GM21423 (cell line): ENCODE measurements at regions not wholly inside any gene's neighbourhood (a gene's known extent, or its start where the extent isn't known, plus 50 kb on each side); places are given as distances from the start of the nearest gene placed in this dataset.

Source experiments
- ATAC-seq: cut with Tn5 transposase; IDR thresholded peaks from one replicate; pipeline ENCODE4 v1.9.1; 2021; ENCODE audit warnings: mild to moderate bottlenecking, moderate library complexity; ENCODE audit not compliant: unreplicated experiment

DNA sequence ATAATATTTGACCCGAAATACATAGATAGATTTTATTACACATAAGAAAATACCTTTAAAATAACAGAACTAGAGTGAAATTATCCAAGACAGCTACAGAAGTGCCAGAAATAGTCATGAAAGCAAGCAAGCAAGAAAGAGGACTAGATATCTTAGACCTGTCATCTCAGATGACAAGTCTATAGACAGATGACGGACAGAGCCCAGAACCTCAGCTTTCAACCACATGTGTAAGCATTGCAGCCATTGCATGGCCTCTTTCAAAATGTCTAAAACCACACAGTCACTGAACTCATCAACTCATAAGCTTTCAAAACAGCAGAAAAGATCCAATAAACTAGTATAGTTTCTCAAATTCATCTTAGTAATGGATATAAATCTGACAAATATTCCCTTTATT, 59.8 kb upstream of the FHIT start:
- ATAC-seq = no peak

DNA sequence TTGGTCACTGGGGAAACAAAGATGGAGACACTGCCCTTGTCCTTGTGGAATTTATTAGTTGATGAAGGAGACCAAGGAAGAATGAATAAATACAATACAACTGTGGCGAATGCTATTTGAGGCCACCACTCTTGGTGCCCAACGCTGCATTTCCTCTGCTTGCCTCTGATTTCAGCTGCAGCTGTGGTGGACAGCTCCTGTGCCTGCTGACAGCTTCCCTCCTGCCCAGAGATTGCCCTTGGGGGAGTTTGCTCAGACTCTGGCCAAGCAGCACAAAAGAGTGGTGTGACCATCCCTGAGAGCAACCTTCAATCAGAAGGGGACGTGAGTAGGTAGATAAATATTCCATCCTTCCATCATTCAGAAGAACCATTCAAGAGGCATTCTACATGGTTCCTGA, 64.6 kb upstream of the FHIT start:
- ATAC-seq = no peak

DNA sequence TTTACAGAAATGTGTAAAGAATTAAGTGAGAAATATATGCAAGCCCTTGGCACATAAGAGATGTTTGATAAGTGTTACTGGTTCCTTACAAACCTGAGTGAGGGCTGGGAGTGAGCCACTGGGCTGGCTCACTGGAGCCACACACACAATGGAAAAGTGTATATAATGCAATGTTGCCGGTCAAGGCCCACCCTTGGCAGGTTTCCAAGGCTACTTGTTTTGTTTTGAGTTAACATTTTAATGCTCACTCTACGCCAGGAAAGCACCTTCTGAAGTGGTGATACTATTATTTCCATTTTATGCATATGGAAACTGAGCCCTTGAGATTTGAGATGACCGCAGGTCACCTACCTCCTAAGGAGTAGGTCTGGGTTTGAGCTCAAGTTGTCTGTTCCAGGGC, 71.8 kb upstream of the FHIT start:
- no peak for ATAC-seq

DNA sequence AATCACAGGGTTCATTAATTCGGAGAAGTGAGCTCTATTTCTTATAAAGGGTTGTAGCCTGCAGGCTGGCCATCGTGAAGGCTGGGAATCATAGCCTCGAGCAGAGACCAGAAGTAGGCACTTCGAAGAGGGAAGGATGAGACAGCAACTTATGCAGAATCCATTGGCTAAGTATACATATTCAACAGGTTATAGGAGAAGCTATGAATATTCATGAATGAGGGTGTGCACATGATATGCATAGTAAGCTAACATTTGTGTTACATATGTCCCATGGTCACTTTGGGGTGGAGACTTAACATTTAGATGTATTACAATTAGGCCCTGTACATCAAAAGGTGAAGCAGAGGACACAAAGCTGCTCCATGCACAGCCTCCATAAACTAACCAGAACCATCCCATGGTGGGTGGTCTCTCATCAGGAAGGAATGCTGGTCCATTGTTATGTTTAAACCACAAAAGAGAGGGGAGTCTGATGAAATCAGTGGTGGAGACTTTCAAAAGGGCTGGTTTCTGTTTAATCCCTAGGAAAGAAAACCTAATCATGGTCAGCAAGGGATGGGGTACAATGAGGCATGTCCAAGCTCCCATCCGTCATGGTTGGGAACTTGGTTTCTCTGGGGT, 80.8 kb upstream of the FHIT start:
- ATAC-seq = no peak

DNA sequence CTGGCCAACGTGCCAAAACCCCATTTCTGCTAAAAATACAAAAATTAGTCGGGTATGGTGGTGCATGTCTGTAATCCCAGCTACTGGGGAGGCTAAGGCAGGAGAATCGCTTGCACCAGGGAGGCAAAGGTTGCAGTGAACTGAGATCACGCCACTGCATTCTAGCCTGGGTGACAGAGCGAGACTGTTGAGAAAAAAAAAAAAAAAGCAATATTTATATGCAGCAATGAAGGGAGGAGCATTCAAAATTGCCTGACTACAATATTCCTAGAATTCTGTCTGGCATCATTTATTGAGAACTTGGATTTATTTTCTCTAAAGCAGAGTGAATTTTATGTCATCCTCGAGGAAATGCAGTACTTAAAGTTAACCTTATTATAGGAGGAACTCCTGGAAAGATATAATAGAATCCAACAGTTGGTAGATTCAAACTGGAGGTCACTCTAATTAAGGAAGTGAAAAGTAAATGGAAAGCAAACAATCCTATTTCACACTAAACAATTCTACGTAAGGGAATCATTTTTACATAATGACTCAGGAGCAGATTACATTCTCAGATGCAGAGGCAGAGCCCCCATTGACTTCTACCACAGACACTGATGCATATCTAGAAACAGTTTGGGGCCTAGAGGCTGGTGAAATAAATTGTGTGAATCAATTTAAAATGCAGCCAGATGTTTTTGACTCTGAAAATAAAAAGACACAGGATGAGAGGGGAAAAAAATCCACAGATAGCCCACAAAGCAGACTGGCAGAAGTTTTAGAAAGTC, 82.1 kb upstream of the FHIT start:
- ATAC-seq = no peak

DNA sequence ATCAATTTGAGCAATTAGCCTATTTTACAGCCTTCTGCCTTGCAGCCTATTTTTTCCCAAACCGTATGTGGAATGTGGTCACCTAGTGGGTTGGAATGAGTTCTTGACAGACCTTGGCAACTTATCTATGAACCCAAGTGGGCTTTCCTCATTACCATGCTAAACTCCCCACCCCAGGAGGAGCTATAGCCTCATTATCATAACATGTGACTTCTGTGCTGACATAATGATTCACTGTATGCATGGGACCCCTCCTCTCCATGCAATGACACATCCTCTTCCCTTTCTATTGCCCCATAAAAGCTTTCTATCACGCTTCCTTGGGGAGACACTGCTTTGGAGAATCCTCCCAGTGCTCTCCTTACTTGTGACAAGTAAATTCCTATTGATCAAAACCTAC, 83.5 kb upstream of the FHIT start:
- ATAC-seq = no peak

DNA sequence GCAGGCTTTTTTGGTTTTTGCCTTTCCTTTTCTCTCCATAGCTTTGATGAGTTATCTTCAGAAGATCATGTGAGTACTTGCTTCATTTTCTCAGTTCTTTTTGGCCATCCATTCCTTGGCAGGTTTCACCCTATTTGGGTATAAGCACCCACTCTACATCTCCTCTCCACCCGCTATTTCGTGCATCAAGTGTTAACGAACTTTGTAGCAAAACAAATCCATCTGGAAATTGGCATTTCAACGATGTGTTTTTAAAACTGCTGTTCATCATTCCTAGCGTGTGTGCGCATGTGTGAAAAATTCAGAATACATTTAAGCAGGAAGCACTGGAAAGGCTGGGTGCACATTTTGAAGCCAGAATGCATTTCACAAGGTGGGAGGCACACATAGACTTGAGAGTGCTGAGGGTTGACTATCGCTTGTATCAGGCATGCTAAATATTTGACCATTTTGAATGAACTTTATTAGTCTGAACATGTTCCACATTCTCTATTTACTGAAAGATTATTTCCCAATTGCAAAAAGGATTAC, 89.7 kb upstream of the FHIT start:
- ATAC-seq = no peak

DNA sequence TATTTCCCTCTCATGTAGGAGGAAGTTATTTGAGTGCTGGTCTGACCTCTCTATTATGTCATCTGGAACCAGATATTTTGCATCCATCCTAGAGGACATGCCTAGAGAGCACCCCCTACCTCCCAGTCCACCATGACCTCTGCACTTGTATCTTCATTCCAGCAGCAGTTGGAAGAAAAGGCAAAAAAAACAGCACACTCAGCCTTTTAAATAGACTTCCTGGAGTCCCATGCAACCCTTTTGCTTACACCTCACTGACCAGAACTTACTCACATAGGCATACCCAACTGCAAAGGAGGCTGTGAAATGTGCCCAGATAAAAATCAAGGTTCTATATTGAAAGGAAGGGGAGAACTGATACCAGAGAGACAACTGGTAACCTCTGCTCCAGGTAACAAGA, 92.3 kb upstream of the FHIT start:
- ATAC-seq = no peak

DNA sequence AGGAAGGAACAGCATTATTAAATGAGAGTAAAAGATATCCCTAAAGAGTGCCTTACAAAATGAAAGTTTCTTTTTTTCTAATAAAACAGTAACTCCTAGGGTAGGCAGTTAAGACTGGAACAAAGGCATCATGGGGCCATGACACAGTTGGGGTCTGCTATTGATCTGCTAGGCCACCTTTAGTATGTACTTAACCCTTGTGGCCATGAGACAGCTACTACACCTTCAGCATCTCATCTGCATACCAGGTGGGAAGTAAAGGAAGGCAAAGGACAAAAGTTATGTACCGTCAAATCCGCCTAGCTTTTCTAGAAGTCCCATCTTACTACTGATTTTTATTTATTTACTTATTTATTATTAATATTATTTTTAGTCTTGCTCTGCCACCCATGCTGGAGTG, 93.8 kb upstream of the FHIT start:
- ATAC-seq = no peak

DNA sequence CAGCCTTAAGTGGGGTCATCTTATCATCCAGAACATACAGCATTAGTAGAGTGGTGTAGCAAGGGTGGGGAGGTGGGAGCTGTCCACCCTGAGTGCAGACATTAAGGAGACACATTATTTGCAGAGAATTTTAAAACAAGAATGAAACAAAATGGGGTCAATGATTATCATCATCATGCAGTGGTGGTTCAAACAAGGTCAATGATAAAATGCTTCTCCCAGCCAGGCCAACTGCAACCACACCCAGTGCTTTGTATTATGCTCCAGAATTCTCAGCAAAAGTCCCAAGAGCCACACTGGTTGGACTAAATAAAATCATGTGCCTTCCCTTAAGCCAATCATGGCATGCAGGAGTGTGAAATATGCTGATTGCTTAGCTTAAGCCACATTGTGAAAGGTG, 96.7 kb upstream of the FHIT start:
- ATAC-seq = no peak

DNA sequence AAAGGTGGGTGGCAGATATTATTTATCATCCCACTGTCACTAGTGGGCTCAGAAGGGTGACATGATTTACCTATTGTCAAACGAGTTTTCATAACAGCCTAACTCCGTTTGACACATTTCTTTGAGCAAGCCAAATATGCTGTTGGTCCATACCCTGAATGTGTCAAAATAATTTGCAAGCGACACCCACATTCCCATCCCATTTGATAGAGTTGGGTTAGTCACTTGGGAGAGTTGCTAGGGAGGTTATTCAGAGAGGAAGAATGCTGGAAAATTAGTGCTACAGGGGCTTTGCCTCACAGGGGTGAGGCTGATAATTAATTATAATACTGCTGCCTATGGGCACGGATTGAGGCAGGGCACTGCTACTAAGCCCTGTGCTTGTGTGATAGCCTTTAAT, 98.5 kb upstream of the FHIT start:
- ATAC-seq = no peak

DNA sequence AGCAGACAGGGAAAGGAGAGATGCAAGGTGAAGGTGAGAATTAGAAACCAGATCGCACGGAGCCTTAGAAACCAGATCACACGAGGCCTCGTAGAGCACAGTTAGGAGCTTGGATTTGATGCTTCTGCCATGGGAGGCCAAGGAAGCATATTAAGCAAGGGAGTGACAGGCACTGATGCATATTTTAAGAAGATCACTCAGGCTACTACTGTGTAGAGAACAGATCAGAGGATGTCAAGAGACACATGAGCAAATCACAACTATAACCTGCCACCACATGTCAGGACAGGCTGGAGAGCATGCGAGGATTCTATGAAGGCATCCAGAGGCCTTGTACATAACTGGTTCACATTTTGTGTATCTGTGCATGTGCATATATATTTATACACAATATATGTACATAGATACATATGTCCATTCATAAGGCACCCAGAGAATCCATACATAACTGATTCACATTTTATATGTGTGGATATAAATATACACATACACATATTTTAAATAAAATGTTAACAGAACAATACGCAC, 99.6 kb upstream of the FHIT start:
- no peak for ATAC-seq

DNA sequence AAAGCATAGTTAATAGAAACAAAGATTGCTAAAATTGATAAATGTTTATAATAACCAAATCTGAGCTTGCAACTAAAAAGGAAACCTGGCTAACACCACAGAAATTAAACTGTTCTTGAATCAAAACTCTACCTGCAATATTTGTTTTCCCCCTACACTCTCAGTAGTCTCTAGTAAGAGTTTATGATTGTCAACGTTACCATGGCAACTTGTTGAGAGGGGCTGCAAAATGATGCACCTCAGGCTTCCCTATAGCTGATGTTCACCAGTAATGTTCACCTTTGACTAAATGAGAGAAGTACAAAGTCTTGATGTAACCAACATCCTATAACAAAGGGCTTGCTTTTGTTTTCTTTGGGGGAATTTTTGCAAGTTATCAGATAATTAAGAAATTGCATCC, 101.1 kb upstream of the FHIT start:
- ATAC-seq = no peak

DNA sequence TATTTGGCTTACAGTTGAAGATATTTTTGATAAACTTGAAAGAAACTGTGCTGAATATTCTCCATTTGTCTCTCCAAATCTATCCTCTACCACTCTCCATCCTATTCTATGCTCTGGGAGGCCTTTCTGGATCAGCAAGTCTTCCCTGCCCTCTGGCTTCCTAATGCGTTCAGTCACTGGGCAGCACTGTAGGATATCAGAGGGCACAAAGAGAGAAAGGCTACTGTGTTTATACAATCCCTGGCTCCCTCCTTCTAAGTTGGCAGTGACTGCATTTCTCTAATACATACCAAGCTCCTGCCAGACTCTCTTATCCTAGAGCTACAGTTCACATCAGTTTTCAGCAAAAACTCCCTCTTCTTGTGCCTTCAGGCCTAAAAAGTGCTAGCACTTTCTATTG, 102.1 kb upstream of the FHIT start:
- no peak for ATAC-seq

DNA sequence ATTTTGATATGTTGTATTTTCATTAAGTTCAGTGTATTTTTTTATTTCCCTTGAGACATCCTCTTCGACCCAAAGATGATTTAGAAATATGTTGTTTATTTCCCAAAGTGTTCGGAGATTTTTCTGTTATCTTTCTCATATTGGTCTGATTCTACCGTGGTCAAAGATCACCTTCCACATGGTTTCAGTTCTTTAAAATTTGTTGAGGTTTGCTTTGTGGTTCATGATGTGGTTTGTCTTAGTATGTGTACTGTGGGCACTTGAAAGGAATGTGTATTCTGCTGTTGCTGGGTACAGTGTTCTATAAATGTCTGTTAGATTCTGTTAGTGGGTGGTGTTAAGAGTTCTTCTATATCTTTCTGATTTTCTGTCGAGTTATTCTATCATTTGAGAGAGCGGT, 103.4 kb upstream of the FHIT start:
- no peak for ATAC-seq

DNA sequence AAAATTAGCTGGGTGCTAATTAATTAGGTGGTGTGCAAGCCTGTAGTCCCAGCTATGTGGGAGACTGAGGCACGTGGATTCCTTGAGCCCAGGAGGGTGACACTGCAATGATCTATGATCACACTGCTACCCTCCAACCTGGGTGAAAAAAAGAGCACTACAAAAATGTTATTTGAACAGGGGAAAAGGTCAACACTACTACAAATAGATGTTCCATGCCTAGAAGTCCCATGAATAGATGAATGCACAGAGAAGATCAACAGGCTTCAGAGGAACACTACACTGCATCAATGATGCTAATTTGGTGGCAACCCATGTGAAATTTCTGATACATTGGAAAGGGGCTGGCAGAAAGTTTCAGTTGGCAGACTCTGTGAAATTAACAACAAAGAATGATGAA, 105.4 kb upstream of the FHIT start:
- no peak for ATAC-seq

DNA sequence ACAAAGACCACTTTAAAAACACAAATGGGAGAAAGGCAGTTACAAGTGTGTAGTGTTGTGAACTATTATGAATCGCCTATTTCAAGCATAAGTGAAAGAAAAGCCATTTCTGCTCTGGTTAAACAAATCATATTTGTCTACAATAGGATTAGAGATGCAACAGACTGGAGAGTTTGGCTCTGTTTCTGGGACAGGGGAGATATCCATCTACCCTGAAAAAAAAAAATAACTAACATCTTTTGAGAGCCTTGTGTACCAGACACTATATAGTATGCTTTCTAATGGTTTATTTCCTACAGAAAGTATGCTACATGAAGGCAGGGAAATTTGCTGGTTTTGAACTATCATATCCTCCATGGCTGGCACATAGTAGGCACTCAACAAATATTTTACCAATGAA, 106.7 kb upstream of the FHIT start:
- peak; percentile 3 for ATAC-seq

DNA sequence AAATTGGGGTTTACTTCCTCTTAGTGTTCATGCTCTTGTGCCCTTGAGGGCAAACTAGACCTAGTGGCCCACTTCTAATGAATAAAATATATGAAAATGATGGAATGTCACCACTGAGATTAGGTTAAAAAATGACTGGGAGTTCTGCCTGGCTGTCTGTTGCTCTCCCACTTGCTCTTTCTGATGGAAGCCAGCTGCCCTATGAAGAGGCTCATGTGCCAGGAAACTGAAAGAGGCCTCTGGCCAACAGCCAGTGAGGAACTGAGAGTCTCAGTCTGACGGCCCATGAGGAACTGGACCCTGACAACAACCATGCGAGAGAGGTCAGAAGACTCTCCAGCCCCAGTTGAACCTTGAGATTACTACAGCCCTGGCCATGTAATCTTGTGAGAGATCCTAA, 107.1 kb upstream of the FHIT start:
- peak; percentile 100 for ATAC-seq

DNA sequence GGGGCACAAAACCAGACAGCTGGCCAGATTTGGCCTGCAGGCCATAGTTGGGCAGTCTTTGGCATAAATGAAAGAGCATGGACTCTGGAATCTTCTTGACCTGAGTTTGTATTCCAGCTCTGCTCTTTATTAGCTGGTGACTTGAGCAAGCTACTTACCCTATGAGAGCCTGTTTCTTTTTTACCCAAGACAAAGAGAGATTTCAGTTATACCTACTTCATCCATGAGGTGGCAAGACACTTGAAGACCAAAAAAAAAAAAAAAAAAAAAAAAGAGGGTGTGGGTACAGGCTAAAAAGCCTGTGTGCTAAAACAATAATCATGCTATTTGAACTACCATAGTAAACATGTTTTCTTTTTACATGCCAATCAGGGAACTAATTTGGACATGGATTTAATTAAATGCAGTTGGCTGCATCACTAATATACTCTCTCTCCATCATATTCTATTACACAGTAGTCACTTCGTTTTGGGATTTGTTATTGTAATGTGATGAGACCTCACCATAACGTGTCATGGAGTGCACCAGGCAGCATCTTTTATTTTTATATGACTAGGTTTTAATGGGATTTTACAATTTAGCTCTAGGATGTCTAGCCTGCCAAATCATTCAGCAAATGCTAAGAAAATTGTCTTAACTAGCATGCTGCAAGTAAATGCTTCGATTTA, 109.2 kb upstream of the FHIT start:
- ATAC-seq = no peak

DNA sequence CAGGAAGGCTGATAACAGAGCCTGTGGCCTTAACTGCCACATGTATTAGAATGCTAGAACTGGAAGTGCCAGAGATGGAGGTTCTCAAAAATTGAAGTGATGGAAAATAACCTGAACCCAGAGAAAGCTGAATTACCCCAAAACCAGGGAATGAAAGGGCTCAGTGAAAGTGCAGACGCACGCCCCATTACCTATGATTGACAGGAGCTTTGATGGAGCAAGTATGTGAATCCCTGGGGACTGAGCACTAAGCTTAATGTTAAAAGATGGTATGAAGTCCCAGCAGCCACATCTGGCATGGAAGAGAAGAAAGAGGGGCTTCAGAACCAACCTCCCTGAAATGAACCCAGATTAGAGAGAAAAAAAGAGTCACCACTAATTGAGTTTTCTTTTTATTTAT, 118.4 kb upstream of the FHIT start:
- ATAC-seq = no peak

DNA sequence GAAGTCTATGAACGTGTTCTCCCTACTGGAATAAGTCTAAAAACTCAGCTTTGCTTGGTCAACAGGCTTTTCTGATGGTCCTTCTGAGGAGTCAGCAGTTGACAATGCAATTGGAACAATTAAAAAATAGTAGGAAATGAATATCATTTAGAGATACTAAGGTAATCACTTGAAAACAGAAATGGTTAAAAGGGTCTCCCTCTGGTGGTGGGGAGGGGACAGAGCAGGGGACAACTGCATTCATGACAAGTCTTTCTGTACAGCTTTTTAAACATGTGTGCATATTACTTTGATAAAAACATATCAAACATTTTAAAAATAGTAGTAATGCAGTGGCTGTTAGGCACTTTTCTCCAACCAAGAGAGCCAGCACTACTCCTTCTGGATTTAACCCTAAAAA, 119.9 kb upstream of the FHIT start:
- no peak for ATAC-seq

DNA sequence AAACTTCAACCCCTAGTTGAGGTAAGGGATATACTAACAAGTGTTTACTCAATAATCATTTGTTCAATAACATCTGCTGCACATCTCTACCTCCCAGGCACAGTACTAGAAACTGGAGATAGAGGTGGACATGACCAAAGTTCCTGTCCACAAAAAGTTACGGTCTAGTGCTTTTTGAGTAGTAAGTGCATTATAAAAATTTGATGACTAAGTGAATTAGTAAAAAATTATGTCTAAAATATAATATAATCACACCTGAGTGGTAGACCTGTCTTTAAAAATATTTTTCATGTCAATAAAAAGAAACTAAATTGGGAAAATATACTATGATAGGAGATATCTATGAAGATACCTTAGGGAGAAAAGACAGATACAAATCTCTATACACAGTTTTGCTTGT, 121.5 kb upstream of the FHIT start:
- no peak for ATAC-seq
